Breast epithelium (tissue), 4 donors: ENCODE measurements at regions not wholly inside any gene's neighbourhood (a gene's known extent, or its start where the extent isn't known, plus 50 kb on each side); places are given as distances from the start of the nearest gene placed in this dataset.

ENCODE experiments used
- DNase-seq, 2 donors: peaks; one replicate each; pipeline ENCODE4 v3.0.0-alpha.2; 2019; ENCODE audit warnings: low spot score in 2 of 2
- H3K27ac ChIP-seq, 2 donors: fragments of 200-600 bp; sonication (generic) in 1 of 2; one replicate each; pipeline ENCODE4 v1.5.1; 2016 to 2019; ENCODE audit warnings: mild to moderate bottlenecking in 1 of 2
- H3K27me3 ChIP-seq, 2 donors: fragments of 200-600 bp; sonication (generic) in 1 of 2; one replicate each; pipeline versions ENCODE4 v1.5.1 to v1.6.0; 2017 to 2019; ENCODE audit warnings: control low read depth in 1 of 2, mild to moderate bottlenecking in 1 of 2
- H3K36me3 ChIP-seq: fragments of 200-600 bp; one replicate; pipeline ENCODE4 v1.5.1; 2019
- H3K4me1 ChIP-seq, 2 donors: fragments of 200-600 bp; sonication (generic); one replicate each; pipeline ENCODE4 v1.5.1; 2016 to 2019; ENCODE audit warnings: control low read depth in 1 of 2
- H3K4me3 ChIP-seq, 3 donors: fragments of 200-600 bp; sonication (generic); 1 replicate in 2 of 3; 2 replicates in 1 of 3; pipeline ENCODE4 v1.5.1; 2016 to 2019; ENCODE audit warnings: mild to moderate bottlenecking in 3 of 3, moderate library complexity in 2 of 3
- H3K9me3 ChIP-seq, 2 donors: fragments of 200-600 bp; sonication (generic) in 1 of 2; one replicate each; pipeline ENCODE4 v1.5.1; 2016 to 2019; ENCODE audit warnings: control low read depth in 1 of 2
- POLR2A ChIP-seq: fragments of 450-650 bp; IDR thresholded peaks from one replicate; pipeline ENCODE4 v1.6.1; 2016; ENCODE audit warnings: antibody characterized with exemption, mild to moderate bottlenecking, moderate library complexity
- POLR2AphosphoS5 ChIP-seq, 3 donors: sonication (generic); formaldehyde crosslinking; IDR thresholded peaks; one replicate each; pipeline ENCODE4 v1.6.1; 2017; ENCODE audit warnings: antibody characterized with exemption in 3 of 3
- intact Hi-C: fragments of 100-400 bp; cut with DNase I; formaldehyde crosslinking; loops from one replicate; pipeline ENCODE4 v1.15.1; 2023; ENCODE audit warnings: low total_unique reads
- TF ChIP-seq, protein P1 (sequence below), 3 donors: fragments of 450-650 bp; IDR thresholded peaks; one replicate each; pipeline ENCODE4 v1.5.1; 2016 to 2017; ENCODE audit warnings: antibody characterized with exemption in 3 of 3, mild to moderate bottlenecking in 3 of 3, moderate library complexity in 3 of 3

DNA sequence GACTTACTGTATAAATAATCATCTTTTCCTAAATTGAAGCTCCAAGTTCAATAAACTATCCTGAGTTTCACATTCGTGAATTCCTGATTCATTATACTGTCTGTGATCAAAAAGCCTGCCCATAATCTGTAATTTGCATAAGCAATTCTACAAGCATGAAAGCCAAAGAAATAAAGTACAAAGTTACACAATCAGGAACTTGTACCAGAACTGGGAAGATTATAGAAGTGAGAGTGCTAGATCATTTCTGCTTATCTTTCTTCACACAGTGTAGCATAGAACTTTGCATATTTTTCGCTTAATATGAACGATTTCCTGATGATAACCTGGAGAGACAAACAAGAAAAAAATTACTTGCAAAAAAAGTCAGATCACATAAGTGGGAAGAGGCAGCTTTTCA, 308.2 kb downstream of the C12orf50 start:
- intact Hi-C loops, result no loop called here
- TF ChIP-seq POLR2A (no peak), POLR2AphosphoS5 (IDR thresholded peaks at IDR 0.05) (no peak)
- TF ChIP-seq, protein P1, sequence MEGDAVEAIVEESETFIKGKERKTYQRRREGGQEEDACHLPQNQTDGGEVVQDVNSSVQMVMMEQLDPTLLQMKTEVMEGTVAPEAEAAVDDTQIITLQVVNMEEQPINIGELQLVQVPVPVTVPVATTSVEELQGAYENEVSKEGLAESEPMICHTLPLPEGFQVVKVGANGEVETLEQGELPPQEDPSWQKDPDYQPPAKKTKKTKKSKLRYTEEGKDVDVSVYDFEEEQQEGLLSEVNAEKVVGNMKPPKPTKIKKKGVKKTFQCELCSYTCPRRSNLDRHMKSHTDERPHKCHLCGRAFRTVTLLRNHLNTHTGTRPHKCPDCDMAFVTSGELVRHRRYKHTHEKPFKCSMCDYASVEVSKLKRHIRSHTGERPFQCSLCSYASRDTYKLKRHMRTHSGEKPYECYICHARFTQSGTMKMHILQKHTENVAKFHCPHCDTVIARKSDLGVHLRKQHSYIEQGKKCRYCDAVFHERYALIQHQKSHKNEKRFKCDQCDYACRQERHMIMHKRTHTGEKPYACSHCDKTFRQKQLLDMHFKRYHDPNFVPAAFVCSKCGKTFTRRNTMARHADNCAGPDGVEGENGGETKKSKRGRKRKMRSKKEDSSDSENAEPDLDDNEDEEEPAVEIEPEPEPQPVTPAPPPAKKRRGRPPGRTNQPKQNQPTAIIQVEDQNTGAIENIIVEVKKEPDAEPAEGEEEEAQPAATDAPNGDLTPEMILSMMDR (IDR thresholded peaks at IDR 0.05), result no peak
- H3K27ac ChIP-seq, result no peak overlapping the region

DNA sequence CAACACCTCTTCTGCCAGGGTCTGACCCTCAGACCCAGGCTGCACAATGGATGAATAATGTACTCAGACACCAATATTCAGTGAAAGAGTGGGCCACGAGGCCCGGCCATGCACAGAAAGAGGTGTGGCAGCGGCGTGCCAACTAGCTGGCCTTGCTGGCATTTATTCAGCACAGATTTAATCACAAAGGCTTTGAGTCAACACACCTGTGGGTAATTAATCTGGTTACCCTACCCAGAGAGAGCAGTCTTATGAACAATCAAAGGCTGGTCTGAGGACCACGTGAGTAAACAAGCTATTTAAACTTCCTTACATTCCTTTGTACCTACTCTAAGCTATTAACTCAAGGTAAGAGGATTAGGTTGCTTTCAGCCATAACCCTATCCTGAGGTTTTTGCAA, 324.8 kb downstream of the C12orf50 start:
- Histone ChIP-seq H3K4me3 (no peak overlapping the region), H3K27me3 (no peaks in the 10 kb centered on the region), H3K4me1 (no peaks in the 10 kb centered on the region), H3K9me3 (peaks cover 11 to 12% of the 10 kb centered on the region in 2 donors), H3K27ac (no peak overlapping the region), H3K36me3 (no peaks in the 10 kb centered on the region)
- intact Hi-C loops, result no loop called here
- TF ChIP-seq POLR2A (no peak), POLR2AphosphoS5 (IDR thresholded peaks at IDR 0.05) (no peak)
- TF ChIP-seq, protein P1 (IDR thresholded peaks at IDR 0.05), result no peak
- no peak for DNase-seq

More for the DNA sequence above, 308.2 kb downstream of the C12orf50 start:
- Histone ChIP-seq H3K4me1 (no peaks in the 10 kb centered on the region), H3K36me3 (no peaks in the 10 kb centered on the region), H3K4me3 (no peak overlapping the region), H3K9me3 (no peaks in the 10 kb centered on the region), H3K27me3 (no peaks in the 10 kb centered on the region)
- DNase-seq, result no peak

DNA sequence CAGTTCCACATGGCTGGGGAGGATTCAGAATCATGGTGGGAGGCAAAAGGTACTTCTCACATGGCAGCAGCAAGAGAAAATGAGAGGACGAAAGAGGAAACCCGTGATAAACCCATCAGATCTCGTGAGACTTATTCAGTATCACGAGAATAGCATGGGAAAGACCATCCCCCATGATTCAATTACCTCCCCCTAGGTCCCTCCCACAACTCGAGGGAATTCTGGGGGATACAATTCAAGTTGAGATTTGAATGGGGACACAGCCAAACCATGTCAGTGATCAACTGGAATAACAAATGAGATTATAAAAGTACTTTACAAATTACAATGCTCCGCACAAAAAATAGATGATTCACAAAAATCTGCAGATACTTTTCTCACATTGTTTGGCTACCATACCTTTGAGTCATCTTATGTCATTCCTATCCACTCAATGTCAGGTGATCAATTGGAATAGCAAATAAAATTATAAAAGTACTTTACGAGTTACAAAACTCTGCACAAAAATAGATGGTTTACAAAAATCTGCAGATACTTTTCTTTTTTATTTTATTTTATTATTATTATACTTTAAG, 338.9 kb downstream of the C12orf50 start:
- Histone ChIP-seq H3K9me3 (no peaks in the 10 kb centered on the region), H3K36me3 (no peaks in the 10 kb centered on the region), H3K4me1 (no peaks in the 10 kb centered on the region), H3K27me3 (no peaks in the 10 kb centered on the region), H3K27ac (no peak overlapping the region), H3K4me3 (no peak overlapping the region)
- no peak for DNase-seq
- TF ChIP-seq POLR2A (no peak), POLR2AphosphoS5 (IDR thresholded peaks at IDR 0.05) (no peak)
- TF ChIP-seq, protein P1 (IDR thresholded peaks at IDR 0.05), result no peak
- intact Hi-C loops, result no loop called here

DNA sequence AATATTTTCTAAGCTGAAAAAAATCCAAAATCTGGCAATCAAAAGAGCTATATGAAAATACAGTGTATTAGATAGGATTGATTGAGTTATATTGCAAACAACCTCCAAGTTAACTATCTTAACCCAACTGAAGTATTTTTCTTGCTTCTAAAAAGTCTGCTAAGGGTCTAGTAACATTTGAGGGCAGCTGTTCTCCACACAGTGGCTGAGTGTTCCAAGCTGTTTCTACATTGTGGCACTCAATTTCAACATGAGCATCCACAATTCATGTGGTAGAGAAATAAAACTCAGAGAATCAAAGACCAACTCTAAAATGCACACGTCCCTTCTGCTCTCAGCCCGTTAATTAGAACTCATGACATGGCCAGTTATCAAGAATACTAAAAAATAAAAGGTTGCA, 340.0 kb downstream of the C12orf50 start:
- no peaks in the 10 kb centered on the region for H3K27me3 ChIP-seq
- no peak overlapping the region for H3K27ac ChIP-seq
- H3K4me3 ChIP-seq, result no peak overlapping the region
- H3K4me1 ChIP-seq, result no peaks in the 10 kb centered on the region
- DNase-seq, result no peak
- no peaks in the 10 kb centered on the region for H3K9me3 ChIP-seq
- no peaks in the 10 kb centered on the region for H3K36me3 ChIP-seq
- intact Hi-C loops, result no loop called here
- TF ChIP-seq POLR2A, result no peak
- TF ChIP-seq, protein P1 (IDR thresholded peaks at IDR 0.05), result no peak
- no peak for TF ChIP-seq POLR2AphosphoS5 (IDR thresholded peaks at IDR 0.05)

DNA sequence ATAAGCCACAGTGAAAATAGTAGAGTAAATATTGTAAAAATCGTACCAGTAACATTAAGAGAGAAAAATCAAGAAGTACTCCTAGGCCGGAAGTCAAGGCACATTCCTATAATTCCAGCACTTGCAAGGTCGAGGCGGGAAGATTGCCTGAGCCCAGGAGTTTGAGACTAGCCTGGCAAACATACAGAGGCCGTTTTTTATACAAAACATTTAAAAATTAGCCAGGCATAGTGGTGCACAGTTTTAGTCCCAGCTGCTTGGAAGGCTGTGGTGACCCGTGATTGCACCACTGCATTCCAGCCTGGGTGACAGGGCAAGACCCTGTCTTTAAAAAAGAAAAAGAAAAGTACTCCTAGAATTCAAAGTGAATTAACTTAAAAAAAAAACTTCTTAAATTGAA, 341.8 kb downstream of the C12orf50 start:
- H3K27ac ChIP-seq, result no peak overlapping the region
- no peaks in the 10 kb centered on the region for H3K36me3 ChIP-seq
- no peaks in the 10 kb centered on the region for H3K27me3 ChIP-seq
- no peak overlapping the region for H3K4me3 ChIP-seq
- intact Hi-C loops, result no loop called here
- TF ChIP-seq, protein P1 (IDR thresholded peaks at IDR 0.05), result no peak
- TF ChIP-seq POLR2AphosphoS5 (IDR thresholded peaks at IDR 0.05) (no peak), POLR2A (no peak)
- no peak for DNase-seq
- H3K4me1 ChIP-seq, result no peaks in the 10 kb centered on the region
- no peaks in the 10 kb centered on the region for H3K9me3 ChIP-seq
